Stimulated activated CD8-positive, alpha-beta memory T cell treated with anti-CD3 and anti-CD28 coated beads, Interleukin-4, amount 100 ng/mL, for 4 hours (primary cell): ENCODE measurements at regions not wholly inside any gene's neighbourhood (a gene's known extent, or its start where the extent isn't known, plus 50 kb on each side); places are given as distances from the start of the nearest gene placed in this dataset.

Experiments
- DNase-seq, 2 donors: peaks; one replicate each; pipeline ENCODE4 v3.0.0-alpha.2; 2020; ENCODE audit warnings: low read depth in 2 of 2, low spot score in 1 of 2

- DNase-seq = no peak
Measured at GRCh38 chr10:60441515-60441914, 51.8 kb upstream of the ANK3 start.

GRCh38 chr10:60439641-60440040, 50.0 kb upstream of the ANK3 start:
- DNase-seq = no peak
